HG02938 (cell line): ENCODE measurements at regions not wholly inside any gene's neighbourhood (a gene's known extent, or its start where the extent isn't known, plus 50 kb on each side); places are given as distances from the start of the nearest gene placed in this dataset.

Source experiments
- ATAC-seq: cut with Tn5 transposase; IDR thresholded peaks from one replicate; pipeline ENCODE4 v1.9.1; 2021; ENCODE audit warnings: mild to moderate bottlenecking, moderate library complexity; ENCODE audit not compliant: unreplicated experiment

DNA sequence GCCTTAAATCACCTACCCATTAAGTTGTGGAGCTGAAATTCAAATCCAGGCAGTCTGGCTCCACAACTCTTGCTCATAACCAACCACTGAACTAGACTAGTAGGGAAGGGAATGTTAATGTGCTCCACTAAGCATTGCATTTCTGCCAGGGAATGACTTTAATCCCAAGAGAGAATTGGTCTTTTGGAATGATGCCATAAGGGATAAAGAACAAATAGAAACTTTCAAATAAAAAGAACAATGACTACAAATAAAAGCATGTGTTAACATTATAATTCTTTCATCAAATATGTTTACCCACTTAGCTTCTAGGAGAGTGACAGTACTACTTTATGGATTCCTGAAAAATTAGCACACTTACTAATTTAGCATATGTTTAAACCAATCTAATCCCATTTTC lies 905.9 kb downstream of the CENPC start:
- no peak for ATAC-seq

DNA sequence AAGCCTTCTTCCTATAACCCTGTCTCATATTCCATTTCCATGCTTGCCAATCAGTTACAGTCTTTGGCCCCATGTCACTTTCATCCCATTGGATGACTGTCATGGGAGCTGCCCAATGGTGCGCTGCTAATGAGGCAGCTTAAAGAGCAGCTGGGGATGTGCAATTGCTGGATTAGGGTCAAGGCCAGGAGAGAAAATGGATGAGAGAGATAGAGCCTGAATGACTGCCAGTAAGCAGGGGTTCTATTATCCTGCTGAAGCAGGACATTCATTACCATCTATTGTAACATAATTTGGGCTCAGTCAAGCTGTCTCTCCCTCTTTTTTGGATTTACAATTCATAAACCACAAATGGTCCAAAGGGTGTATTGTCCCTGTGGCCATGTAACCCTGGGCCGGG lies 909.0 kb downstream of the CENPC start:
- no peak for ATAC-seq

- ATAC-seq, result no peak
Observed at GRCh38 chr4:66633477-66633876, 911.8 kb downstream of the CENPC start.

DNA sequence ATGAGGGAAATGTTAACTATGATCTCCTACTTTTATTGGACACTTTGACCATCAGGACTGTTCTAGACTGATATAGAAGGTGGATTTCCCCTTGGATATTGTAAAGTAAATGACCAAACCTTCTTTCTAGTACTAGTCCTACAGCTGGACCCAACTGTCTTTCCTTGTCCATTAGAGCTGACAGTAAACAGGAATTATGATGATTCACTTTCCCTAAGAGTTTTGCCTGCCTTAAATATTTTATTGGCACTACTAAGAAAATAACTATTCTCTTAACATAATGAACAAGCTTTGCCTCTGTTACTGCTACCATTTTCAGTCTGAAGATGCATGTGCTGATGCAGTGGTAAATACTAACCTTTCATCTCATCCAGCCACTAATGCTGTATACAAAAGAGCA lies 915.4 kb downstream of the CENPC start:
- ATAC-seq, result no peak

GRCh38 chr4:66628146-66628545 lies 917.2 kb downstream of the CENPC start:
- no peak for ATAC-seq

DNA sequence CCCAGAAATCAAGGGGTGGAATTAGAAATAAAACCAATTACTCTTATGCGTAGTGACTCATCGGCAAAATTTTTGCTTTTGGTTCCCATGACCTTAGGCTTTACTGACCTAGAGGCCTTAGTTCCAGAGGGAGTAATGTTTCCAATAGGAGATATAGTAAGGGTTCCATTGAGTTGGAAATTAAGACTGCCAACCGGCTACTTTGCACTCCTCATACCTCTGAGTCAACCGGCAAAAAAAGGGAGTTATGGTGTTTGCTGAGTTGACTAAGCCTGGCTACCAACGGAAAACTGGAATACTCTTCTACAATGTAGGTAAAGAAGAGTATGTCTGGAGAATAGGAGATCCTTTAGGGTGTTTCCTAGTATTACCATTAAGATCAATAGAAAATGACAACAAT lies 919.8 kb downstream of the CENPC start:
- no peak for ATAC-seq

- ATAC-seq, result no peak
Observed at GRCh38 chr4:66613591-66613990, 931.7 kb downstream of the CENPC start.

DNA sequence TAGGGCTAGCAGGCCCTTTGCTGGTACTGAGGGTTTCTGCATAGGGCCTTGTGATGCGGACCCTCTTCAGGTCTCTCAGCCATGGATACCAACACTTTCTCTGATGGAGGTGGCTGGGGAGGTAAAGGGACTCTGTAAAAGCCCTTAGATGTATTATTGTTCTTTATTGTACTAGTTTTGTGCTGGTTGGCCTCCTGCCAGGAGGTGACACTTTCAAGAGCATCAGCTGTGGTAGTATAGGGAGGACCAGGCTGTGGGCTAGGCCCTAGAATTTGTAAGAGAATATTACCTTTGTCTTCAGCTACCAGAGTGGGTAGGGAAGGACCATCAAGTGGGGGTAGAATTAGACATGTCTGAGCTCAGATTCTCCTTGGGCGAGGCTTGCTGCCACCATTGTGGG lies 936.3 kb downstream of the CENPC start:
- no peak for ATAC-seq

- no peak for ATAC-seq
Observed at GRCh38 chr4:66606908-66607307, 936.6 kb upstream of the EPHA5 start.

DNA sequence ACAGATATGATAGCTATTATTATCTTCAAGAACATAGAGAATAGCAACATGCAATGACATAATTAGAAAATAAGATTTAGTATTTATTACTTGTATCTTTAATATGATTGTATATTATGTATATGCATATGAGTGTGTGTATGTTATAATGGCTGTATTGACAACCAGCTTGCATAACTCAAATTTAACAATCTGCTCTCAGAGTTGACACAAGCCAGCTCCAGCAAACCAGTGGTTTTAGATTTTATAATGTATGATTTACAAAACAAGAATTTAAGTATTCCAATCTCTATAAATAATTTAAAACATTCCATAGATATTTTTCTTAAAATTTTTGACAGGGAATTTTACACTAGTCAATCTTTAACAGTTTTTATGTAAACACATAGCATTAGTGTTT lies 935.9 kb upstream of the EPHA5 start:
- ATAC-seq, result no peak

DNA sequence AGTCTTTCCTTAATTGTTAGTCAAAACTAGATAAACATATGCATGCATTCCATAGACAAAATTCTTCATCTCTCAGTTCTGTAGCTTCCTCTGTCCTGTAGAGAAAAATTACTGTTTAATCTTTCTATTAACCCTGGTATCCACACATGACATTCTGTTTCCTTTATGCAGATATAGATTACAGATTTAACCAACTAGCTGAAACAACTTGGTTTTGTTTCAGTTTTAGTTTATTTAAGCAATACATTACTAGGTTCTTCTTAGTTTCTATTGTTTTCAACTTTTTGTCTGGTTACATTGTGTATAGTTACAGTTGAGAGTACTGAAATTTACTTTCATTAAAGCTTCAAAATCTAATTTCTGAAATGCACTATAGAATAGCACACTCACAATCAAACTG lies 933.9 kb upstream of the EPHA5 start:
- peak; percentile 58 for ATAC-seq

- ATAC-seq, result peak; percentile 43
Observed at GRCh38 chr4:66602622-66603021, 932.3 kb upstream of the EPHA5 start.

- no peak for ATAC-seq
Observed at GRCh38 chr4:66591968-66592367, 921.7 kb upstream of the EPHA5 start.

DNA sequence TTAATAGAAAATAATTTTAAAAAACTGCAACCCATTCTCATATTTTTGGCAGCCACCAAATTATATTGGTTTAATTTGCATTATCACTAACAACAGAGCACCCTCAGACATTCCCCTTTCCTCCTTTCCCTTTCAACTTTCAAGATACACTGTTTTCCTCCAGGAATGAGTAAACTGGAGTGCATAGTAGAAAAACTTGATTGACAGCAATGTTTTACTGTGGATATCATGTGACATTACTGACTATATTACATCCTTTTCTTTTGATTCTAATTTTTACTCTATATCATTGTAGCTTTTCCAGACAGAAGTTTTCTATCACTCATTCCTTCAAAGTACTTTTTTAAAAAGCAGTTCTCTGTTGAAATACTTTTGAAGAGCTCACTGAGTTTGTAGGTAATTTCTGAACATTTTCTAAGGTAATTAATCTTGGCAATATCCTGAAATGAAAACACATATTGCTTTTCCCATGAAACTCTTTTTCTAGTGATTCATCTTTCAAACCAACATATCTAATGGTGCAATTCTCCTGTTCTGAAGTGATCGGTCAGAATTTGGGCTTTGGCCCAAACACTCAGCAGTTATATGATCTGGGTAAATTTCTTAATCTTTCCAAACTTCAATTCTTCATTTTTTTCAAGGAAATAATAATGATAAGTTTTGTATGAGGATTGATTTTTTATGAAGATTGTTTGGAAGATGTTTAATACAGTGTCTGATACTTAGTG lies 920.4 kb upstream of the EPHA5 start:
- no peak for ATAC-seq

GRCh38 chr4:66589183-66589582 lies 918.9 kb upstream of the EPHA5 start:
- no peak for ATAC-seq

- ATAC-seq, result no peak
Observed at GRCh38 chr4:66585767-66586166, 915.5 kb upstream of the EPHA5 start.

DNA sequence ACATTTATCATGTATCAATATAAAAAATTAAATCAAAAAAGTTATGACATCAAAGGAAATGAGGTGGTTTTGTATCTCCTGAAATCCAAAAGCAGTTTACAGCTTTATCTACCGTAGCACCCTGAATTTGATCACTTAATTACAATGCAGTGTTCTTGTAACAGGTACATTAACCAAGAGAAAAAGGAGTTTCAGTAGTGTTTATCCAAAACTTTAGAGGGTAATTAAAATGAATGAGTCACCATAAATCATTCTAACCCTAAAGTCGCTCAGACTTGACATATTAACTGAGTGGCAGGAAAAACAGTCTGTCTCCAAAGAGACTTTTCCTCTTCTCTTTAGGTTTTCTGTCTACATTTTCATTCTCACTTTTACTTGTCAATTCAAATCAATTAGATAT lies 907.6 kb upstream of the EPHA5 start:
- ATAC-seq, result no peak

GRCh38 chr4:66575008-66575696 lies 904.9 kb upstream of the EPHA5 start:
- ATAC-seq, result no peak

DNA sequence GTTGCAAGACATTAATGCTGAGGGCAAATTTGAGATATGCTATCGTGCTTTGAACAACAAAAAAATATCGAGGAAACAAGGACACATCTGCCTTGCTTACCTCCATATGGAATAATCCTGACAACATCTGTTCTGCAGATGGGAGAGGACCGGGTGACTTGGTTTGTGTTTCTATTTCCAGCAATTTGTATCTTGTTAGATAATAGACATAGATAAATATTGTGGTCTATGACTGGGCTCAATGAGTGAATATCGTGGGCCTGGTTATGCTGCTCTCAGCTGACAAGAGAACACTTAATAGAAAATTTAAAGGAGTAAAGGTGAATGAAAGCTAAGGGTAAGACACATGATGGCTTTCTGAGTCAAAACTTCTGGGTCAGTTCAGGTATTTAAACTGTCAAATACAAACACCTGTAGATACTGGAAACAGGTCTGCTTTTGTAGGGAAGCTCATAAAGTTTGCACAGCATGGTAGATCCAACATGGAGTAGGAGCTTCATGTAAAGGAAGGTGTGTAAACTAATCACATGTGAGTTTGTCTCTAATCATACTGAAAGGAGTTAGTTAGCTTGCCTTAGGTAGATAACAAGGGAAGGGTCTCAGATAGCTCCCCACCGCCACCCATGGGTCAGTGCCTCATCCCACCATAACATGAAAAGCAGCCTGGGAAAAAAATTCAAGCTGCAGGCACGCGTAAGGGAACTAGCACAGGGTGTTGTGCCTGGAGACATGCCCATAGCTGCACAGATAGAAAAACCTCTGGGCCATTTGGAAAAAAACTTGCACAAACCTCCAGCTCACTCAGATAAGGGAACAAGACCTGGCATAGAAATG lies 904.1 kb upstream of the EPHA5 start:
- no peak for ATAC-seq

- ATAC-seq, result no peak
Observed at GRCh38 chr4:66572949-66573348, 902.7 kb upstream of the EPHA5 start.

GRCh38 chr4:66571145-66571695 lies 900.9 kb upstream of the EPHA5 start:
- no peak for ATAC-seq

DNA sequence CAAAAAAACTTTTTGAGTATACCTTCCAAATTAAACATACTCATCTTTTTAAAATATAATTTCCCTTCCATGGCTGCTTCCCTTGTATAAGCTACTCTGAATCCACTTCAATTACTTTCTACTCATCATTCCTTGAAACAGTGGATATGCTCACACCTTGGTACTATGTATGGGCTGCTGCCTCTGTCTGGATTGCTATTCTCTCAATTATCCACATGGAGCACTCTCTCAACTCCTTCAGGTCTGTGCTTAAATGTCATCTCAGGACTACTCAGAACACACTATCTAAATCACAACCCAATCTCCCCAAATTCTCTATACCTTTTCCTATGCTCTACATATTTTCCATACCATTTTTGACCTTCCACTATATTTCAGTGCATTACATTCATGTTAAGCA lies 898.9 kb upstream of the EPHA5 start:
- no peak for ATAC-seq
